Calu3 (cell line): ENCODE measurements at regions not wholly inside any gene's neighbourhood (a gene's known extent, or its start where the extent isn't known, plus 50 kb on each side); places are given as distances from the start of the nearest gene placed in this dataset.

ENCODE experiments used
- BruUV-seq: library from RNA; stranded (reverse); fragments of 400-500 nt; replicated peaks from 2 replicates; lab custom pipeline; 2021; lab: Mats Ljungman, UMichigan
- CTCF ChIA-PET: fragments of 300-600 bp; sonication (Branson Sonifier 250); formaldehyde crosslinking; loops from one replicate; lab custom pipeline; 2022; ENCODE audit warnings: antibody characterized with exemption; lab: Charles Lee
- DNase-seq: peaks from one replicate; pipeline ENCODE4 v3.0.0; 2022
- H3K27ac Mint-ChIP-seq: one replicate; pipeline ENCODE4 v1.8.0; 2022; ENCODE audit warnings: mixed read lengths; ENCODE audit not compliant: unreplicated experiment
- H3K27me3 Mint-ChIP-seq: one replicate; pipeline ENCODE4 v1.8.0; 2022; ENCODE audit warnings: mixed read lengths; ENCODE audit not compliant: unreplicated experiment
- H3K36me3 Mint-ChIP-seq: one replicate; pipeline ENCODE4 v1.8.0; 2022; ENCODE audit warnings: mild to moderate bottlenecking, moderate library complexity, mixed read lengths; ENCODE audit not compliant: insufficient read depth, unreplicated experiment
- H3K4me1 Mint-ChIP-seq: one replicate; pipeline ENCODE4 v1.8.0; 2022; ENCODE audit warnings: mild to moderate bottlenecking, low read depth, mixed read lengths; ENCODE audit not compliant: unreplicated experiment
- H3K4me3 Mint-ChIP-seq: one replicate; pipeline ENCODE4 v1.8.0; 2022; ENCODE audit warnings: mild to moderate bottlenecking, low read depth, moderate library complexity, mixed read lengths; ENCODE audit not compliant: unreplicated experiment
- H3K9me3 Mint-ChIP-seq: one replicate; pipeline ENCODE4 v1.8.0; 2022; ENCODE audit warnings: low read depth, mixed read lengths; ENCODE audit not compliant: unreplicated experiment
- intact Hi-C: fragments of 100-400 bp; cut with micrococcal nuclease; formaldehyde crosslinking; loops from one replicate; pipeline ENCODE4 v1.10.0; 2022; ENCODE audit not compliant: unreplicated experiment
- TF ChIP-seq, protein P1 (sequence below): fragments of 200-600 bp; IDR thresholded peaks from one replicate; pipeline ENCODE4 v1.8.0; 2022; ENCODE audit warnings: antibody characterized with exemption; ENCODE audit not compliant: unreplicated experiment

- no peak for DNase-seq
- no peak overlapping the region for H3K27ac Mint-ChIP-seq
- H3K36me3 Mint-ChIP-seq: no peaks in the 10 kb centered on the region
- H3K4me1 Mint-ChIP-seq: no peaks in the 10 kb centered on the region
- CTCF ChIA-PET: no interaction called here
- no peak overlapping the region for H3K4me3 Mint-ChIP-seq
- intact Hi-C loops: no loop called here
- TF ChIP-seq, protein P1, sequence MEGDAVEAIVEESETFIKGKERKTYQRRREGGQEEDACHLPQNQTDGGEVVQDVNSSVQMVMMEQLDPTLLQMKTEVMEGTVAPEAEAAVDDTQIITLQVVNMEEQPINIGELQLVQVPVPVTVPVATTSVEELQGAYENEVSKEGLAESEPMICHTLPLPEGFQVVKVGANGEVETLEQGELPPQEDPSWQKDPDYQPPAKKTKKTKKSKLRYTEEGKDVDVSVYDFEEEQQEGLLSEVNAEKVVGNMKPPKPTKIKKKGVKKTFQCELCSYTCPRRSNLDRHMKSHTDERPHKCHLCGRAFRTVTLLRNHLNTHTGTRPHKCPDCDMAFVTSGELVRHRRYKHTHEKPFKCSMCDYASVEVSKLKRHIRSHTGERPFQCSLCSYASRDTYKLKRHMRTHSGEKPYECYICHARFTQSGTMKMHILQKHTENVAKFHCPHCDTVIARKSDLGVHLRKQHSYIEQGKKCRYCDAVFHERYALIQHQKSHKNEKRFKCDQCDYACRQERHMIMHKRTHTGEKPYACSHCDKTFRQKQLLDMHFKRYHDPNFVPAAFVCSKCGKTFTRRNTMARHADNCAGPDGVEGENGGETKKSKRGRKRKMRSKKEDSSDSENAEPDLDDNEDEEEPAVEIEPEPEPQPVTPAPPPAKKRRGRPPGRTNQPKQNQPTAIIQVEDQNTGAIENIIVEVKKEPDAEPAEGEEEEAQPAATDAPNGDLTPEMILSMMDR: no peak
- no TSS peak for BruUV-seq
- no peaks in the 10 kb centered on the region for H3K9me3 Mint-ChIP-seq
- H3K27me3 Mint-ChIP-seq: no peaks in the 10 kb centered on the region
Observed at GRCh38 chr7:9981742-9982349, 991.8 kb upstream of the PHF14 start.

- H3K36me3 Mint-ChIP-seq: no peaks in the 10 kb centered on the region
- TF ChIP-seq, protein P1: no peak
- CTCF ChIA-PET: no interaction called here
- H3K4me1 Mint-ChIP-seq: no peaks in the 10 kb centered on the region
- H3K27me3 Mint-ChIP-seq: no peaks in the 10 kb centered on the region
- no TSS peak for BruUV-seq
- H3K4me3 Mint-ChIP-seq: no peak overlapping the region
- peaks cover 6% of the 10 kb centered on the region for H3K9me3 Mint-ChIP-seq
- no peak overlapping the region for H3K27ac Mint-ChIP-seq
- intact Hi-C loops: no loop called here
- DNase-seq: no peak
Observed at GRCh38 chr7:9983048-9983447, 990.6 kb upstream of the PHF14 start.

DNA sequence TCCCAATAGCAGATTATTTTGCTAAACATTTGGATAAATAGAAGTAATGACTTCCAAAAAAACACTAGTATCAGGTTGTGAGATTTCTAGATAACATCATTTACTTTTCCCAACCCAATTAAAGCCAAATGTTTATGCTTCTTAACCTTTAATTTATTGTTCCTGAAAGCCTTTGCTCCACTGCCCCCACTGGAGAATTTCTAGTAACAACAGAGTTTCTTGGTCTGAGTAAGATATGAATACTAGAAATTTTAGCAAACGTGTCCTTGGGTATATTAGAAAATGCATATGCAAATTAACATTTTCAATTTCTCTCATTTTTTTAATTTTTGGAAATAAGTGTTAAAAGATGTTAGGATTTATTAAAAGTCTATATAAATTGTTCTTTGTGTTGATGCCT lies 958.0 kb upstream of the PHF14 start:
- H3K27ac Mint-ChIP-seq: no peak overlapping the region
- TF ChIP-seq, protein P1: no peak
- no peaks in the 10 kb centered on the region for H3K27me3 Mint-ChIP-seq
- intact Hi-C loops: no loop called here
- no peak for DNase-seq
- BruUV-seq: no TSS peak
- no peaks in the 10 kb centered on the region for H3K36me3 Mint-ChIP-seq
- CTCF ChIA-PET: no interaction called here
- no peaks in the 10 kb centered on the region for H3K4me1 Mint-ChIP-seq
- H3K9me3 Mint-ChIP-seq: peaks cover 6% of the 10 kb centered on the region
- H3K4me3 Mint-ChIP-seq: no peak overlapping the region

DNA sequence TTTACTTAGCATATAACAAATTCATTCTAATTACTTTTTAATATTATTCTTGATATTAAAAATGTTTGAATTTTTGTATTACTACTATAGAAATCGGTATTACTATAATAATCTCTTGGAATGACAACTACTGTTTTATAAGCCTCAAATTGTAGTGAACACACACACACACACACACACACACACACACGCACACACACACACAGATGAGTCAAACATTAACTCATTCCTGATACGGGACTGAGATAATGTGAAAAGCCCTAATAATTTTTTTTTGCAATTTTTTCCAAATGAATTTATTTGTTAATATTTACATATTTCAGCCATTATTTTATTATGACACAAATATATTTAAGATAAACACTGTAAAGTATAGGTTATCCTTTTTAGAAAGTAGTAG lies 951.2 kb upstream of the PHF14 start:
- TF ChIP-seq, protein P1: no peak

More for the DNA sequence above, 951.2 kb upstream of the PHF14 start:
- DNase-seq: peak; percentile 5
- Mint-ChIP-seq H3K9me3 (no peaks in the 10 kb centered on the region), H3K27ac (peak overlapping the region; percentile 80), H3K4me3 (peak overlapping the region; percentile 46), H3K36me3 (peaks cover 6% of the 10 kb centered on the region), H3K27me3 (no peaks in the 10 kb centered on the region), H3K4me1 (peaks cover 9% of the 10 kb centered on the region)
- CTCF ChIA-PET: interaction anchor here (0.6 to 0.7 kb wide), 2 partner anchors 12 to 106 kb away, joined by 4 to 5 read pairs; no protein-coding TSS in a partner anchor
- BruUV-seq: no TSS peak
- intact Hi-C loops: loop anchor here (2.0 to 10.0 kb wide), 3 partner anchors 106 to 1608 kb away; no protein-coding TSS in a partner anchor
